ENCODE measurements at regions not wholly inside any gene's neighbourhood (a gene's known extent, or its start where the extent isn't known, plus 50 kb on each side); places are given as distances from the start of the nearest gene placed in this dataset.

DNA sequence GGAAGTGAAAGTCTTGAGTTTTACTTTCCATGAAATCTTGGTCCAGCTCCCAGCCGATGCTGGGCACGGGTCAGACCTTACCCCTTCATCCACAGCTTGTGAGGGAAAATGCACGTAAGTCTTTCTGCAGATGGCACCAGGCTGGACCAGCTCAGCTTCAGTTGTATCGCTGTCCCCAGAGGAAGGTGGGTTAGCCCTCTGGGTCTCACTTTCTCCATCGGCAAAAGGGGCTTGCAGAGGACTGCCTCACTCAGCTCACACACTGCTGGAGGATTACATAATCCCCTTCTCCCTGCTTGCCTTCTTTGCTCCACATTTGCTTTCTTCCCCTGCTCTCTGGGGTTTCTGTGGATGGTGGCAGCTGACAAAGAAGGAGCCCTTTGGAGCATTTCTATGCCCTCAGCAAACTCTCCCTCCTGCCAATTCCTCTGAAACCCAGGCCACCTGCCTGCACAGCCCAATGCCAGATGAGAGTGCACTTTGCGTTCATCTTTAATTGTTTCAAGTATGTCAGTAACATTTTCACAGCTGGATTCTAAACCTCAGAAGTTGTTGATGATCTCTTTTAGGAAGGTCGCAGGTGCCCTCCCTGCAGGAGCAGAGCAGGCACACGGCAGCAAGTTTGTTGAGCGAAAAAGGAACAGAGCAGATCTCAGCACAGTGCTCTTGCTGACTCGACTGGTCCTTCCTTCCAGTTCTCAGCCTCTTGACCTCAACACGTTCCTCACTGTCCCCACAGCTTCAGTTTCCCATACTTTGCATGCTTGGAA lies 155.6 kb upstream of the GLI2 start:
- TF ChIP-seq POLR2A (IDR thresholded peaks at IDR 0.05) (no peak), CTCF (IDR thresholded peaks at IDR 0.05) (no peak)
